DND-41 (cell line): ENCODE measurements at regions not wholly inside any gene's neighbourhood (a gene's known extent, or its start where the extent isn't known, plus 50 kb on each side); places are given as distances from the start of the nearest gene placed in this dataset.

ENCODE experiments used
- EZH2 ChIP-seq: IDR thresholded peaks from 3 replicates; pipeline ENCODE4 v1.6.1; 2012; ENCODE audit warnings: borderline replicate concordance, low read depth, mild to moderate bottlenecking, moderate library complexity, low read length, inconsistent platforms; ENCODE audit not compliant: severe bottlenecking
- TF ChIP-seq, protein P1 (sequence below): IDR thresholded peaks from 2 replicates; pipeline ENCODE4 v1.5.1; 2012; ENCODE audit warnings: borderline replicate concordance, low read length, moderate library complexity, mild to moderate bottlenecking; ENCODE audit not compliant: poor library complexity, severe bottlenecking; ENCODE audit errors: extremely low read depth

DNA sequence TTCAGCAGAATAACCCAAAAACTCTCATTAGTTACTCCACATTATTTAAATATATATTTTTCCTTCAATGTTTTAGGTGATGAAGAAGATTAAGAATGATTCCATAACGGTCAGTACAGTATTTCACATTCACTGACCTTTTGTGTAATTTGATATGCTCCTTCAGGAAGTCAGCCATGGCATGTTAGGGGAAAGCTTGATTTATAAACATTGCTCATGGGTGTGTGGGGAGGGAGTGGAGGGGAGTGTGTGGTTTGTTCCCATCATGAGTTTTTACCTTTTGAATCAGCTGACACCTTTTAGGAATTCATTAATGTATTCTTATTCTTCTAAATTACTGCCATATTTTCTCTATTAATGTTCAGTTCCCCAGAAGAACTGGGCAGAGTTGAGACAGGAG is 240.2 kb downstream of the ATG4C start:
- TF ChIP-seq, protein P1, sequence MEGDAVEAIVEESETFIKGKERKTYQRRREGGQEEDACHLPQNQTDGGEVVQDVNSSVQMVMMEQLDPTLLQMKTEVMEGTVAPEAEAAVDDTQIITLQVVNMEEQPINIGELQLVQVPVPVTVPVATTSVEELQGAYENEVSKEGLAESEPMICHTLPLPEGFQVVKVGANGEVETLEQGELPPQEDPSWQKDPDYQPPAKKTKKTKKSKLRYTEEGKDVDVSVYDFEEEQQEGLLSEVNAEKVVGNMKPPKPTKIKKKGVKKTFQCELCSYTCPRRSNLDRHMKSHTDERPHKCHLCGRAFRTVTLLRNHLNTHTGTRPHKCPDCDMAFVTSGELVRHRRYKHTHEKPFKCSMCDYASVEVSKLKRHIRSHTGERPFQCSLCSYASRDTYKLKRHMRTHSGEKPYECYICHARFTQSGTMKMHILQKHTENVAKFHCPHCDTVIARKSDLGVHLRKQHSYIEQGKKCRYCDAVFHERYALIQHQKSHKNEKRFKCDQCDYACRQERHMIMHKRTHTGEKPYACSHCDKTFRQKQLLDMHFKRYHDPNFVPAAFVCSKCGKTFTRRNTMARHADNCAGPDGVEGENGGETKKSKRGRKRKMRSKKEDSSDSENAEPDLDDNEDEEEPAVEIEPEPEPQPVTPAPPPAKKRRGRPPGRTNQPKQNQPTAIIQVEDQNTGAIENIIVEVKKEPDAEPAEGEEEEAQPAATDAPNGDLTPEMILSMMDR = no peak
- no peak for TF ChIP-seq EZH2
